Caco-2 (cell line): ENCODE measurements at regions not wholly inside any gene's neighbourhood (a gene's known extent, or its start where the extent isn't known, plus 50 kb on each side); places are given as distances from the start of the nearest gene placed in this dataset.
A peak's percentile ranks its signal among the peaks of the same experiment; 100 is the strongest.
"Not testable (repeated sequence)": the region's sequence is repeated elsewhere in the genome, so short reads cannot be mapped to it uniquely, and the experiment has no call there.

Experiments used
- BruUV-seq: library from RNA; stranded (reverse); fragments of 400-500 nt; replicated peaks from 2 replicates; lab custom pipeline; 2021; lab: Mats Ljungman, UMichigan
- CTCF ChIA-PET: fragments of 300-600 bp; sonication (Branson Sonifier 250); formaldehyde crosslinking; loops from one replicate; lab custom pipeline; 2022; ENCODE audit warnings: antibody characterized with exemption; lab: Charles Lee
- POLR2A ChIA-PET: fragments of 300-600 bp; sonication (Branson Sonifier 250); formaldehyde crosslinking; loops from one replicate; lab custom pipeline; 2022; ENCODE audit warnings: antibody characterized with exemption; lab: Charles Lee
- DNase-seq, 2 experiments: peaks; one replicate each; pipeline versions ENCODE4 v3.0.0 to v3.0.0-alpha.2; 2020 to 2022
- H3K27me3 ChIP-seq: replicated peaks from 2 replicates; pipeline ENCODE4 v1.6.0; 2011; ENCODE audit warnings: low read length; ENCODE audit not compliant: control insufficient read depth, insufficient read depth
- H3K36me3 ChIP-seq: 2 replicates; pipeline ENCODE4 v1.5.1; 2011; ENCODE audit warnings: low read length; ENCODE audit not compliant: control insufficient read depth, insufficient read depth
- H3K4me1 ChIP-seq: fragments of 250-450 bp; sonication (Bioruptor Pico); 2 replicates; pipeline ENCODE4 v1.5.1; 2020; ENCODE audit warnings: mild to moderate bottlenecking
- H3K4me3 ChIP-seq: 2 replicates; pipeline ENCODE4 v1.5.1; 2011; ENCODE audit warnings: low read depth, mild to moderate bottlenecking, control low read depth, low read length
- H3K9me3 ChIP-seq: fragments of 250-450 bp; sonication (Bioruptor Pico); 2 replicates; pipeline ENCODE4 v1.5.1; 2020; ENCODE audit warnings: mild to moderate bottlenecking, moderate library complexity
- H3K27ac Mint-ChIP-seq: one replicate; pipeline ENCODE4 v1.8.0; 2022; ENCODE audit warnings: mixed read lengths; ENCODE audit not compliant: unreplicated experiment
- H3K27me3 Mint-ChIP-seq: one replicate; pipeline ENCODE4 v1.8.0; 2022; ENCODE audit warnings: mixed read lengths; ENCODE audit not compliant: insufficient read depth, unreplicated experiment
- H3K36me3 Mint-ChIP-seq: one replicate; pipeline ENCODE4 v1.8.0; 2022; ENCODE audit warnings: mild to moderate bottlenecking, mixed read lengths; ENCODE audit not compliant: insufficient read depth, unreplicated experiment
- H3K4me1 Mint-ChIP-seq: one replicate; pipeline ENCODE4 v1.8.0; 2022; ENCODE audit warnings: low read depth, mixed read lengths; ENCODE audit not compliant: unreplicated experiment
- H3K4me3 Mint-ChIP-seq: one replicate; pipeline ENCODE4 v1.8.0; 2022; ENCODE audit warnings: mild to moderate bottlenecking, moderate library complexity, mixed read lengths; ENCODE audit not compliant: unreplicated experiment
- H3K9me3 Mint-ChIP-seq: one replicate; pipeline ENCODE4 v1.8.0; 2022; ENCODE audit warnings: mixed read lengths; ENCODE audit not compliant: unreplicated experiment
- CTCF ChIP-seq, 2 experiments: fragments of 200-600 bp in 1 of 2; IDR thresholded peaks; 1 replicate in 1 of 2; 2 replicates in 1 of 2; pipeline versions ENCODE4 v1.5.1 to v1.8.0; 2011 to 2022; ENCODE audit warnings: antibody characterized with exemption in 1 of 2, control low read depth in 1 of 2, inconsistent platforms in 1 of 2, low read depth in 1 of 2, low read length in 1 of 2, mild to moderate bottlenecking in 1 of 2, moderate library complexity in 1 of 2; ENCODE audit not compliant: insufficient read depth in 1 of 2, severe bottlenecking in 1 of 2, unreplicated experiment in 1 of 2
- intact Hi-C: fragments of 100-400 bp; cut with micrococcal nuclease; formaldehyde crosslinking; loops from one replicate; pipeline ENCODE4 v1.10.0; 2022; ENCODE audit not compliant: unreplicated experiment

GRCh38 chr7:65268782-65269149 lies 104.9 kb upstream of the ZNF92 start:
- no peaks in the 10 kb centered on the region for H3K36me3 ChIP-seq
- CTCF ChIA-PET: no interaction called here
- BruUV-seq: no TSS peak
- Mint-ChIP-seq H3K27ac (no peak overlapping the region), H3K27me3 (no peaks in the 10 kb centered on the region), H3K9me3 (no peaks in the 10 kb centered on the region), H3K4me1 (no peaks in the 10 kb centered on the region), H3K36me3 (no peaks in the 10 kb centered on the region), H3K4me3 (no peak overlapping the region)
- no peaks in the 10 kb centered on the region for H3K4me1 ChIP-seq
- POLR2A ChIA-PET: no interaction called here
- H3K27me3 ChIP-seq: no peaks in the 10 kb centered on the region
- no peaks in the 10 kb centered on the region for H3K9me3 ChIP-seq
- no peak overlapping the region for H3K4me3 ChIP-seq
- intact Hi-C loops: no loop called here
- DNase-seq: no peak
- TF ChIP-seq CTCF (IDR thresholded peaks at IDR 0.05; ENCODE audit: insufficient read depth in 1 of 2, low read depth in 1 of 2, low read length in 1 of 2, severe bottlenecking in 1 of 2, unreplicated experiment in 1 of 2): no peak

GRCh38 chr7:65265933-65266519 lies 107.6 kb upstream of the ZNF92 start:
- Mint-ChIP-seq H3K36me3 (no peaks in the 10 kb centered on the region), H3K4me1 (no peaks in the 10 kb centered on the region), H3K27ac (no peak overlapping the region), H3K9me3 (no peaks in the 10 kb centered on the region), H3K27me3 (no peaks in the 10 kb centered on the region), H3K4me3 (no peak overlapping the region)
- DNase-seq: no peak
- CTCF ChIA-PET: no interaction called here
- no TSS peak for BruUV-seq
- TF ChIP-seq CTCF (IDR thresholded peaks at IDR 0.05; ENCODE audit: insufficient read depth in 1 of 2, low read depth in 1 of 2, low read length in 1 of 2, severe bottlenecking in 1 of 2, unreplicated experiment in 1 of 2): no peak
- Histone ChIP-seq H3K36me3 (no peaks in the 10 kb centered on the region), H3K4me3 (no peak overlapping the region), H3K27me3 (no peaks in the 10 kb centered on the region), H3K9me3 (no peaks in the 10 kb centered on the region), H3K4me1 (0 out of 2 replicates have a peak, but pooled peaks cover 3% of the 10 kb centered on the region)
- intact Hi-C loops: no loop called here
- POLR2A ChIA-PET: interaction anchor here (0.6 kb wide), 1 partner anchor 109 kb away, joined by 3 read pairs; no protein-coding TSS in a partner anchor

- Mint-ChIP-seq H3K36me3 (no peaks in the 10 kb centered on the region), H3K9me3 (no peaks in the 10 kb centered on the region), H3K27me3 (no peaks in the 10 kb centered on the region), H3K4me1 (no peaks in the 10 kb centered on the region), H3K27ac (no peak overlapping the region), H3K4me3 (no peak overlapping the region)
- DNase-seq: no peak
- intact Hi-C loops: no loop called here
- H3K4me1 ChIP-seq: 0 out of 2 replicates have a peak, but pooled peaks cover 3% of the 10 kb centered on the region
- CTCF ChIA-PET: no interaction called here
- H3K27me3 ChIP-seq: no peaks in the 10 kb centered on the region
- no peaks in the 10 kb centered on the region for H3K9me3 ChIP-seq
- H3K36me3 ChIP-seq: no peaks in the 10 kb centered on the region
- BruUV-seq: no TSS peak
- TF ChIP-seq CTCF (IDR thresholded peaks at IDR 0.05; ENCODE audit: insufficient read depth in 1 of 2, low read depth in 1 of 2, low read length in 1 of 2, severe bottlenecking in 1 of 2, unreplicated experiment in 1 of 2): no peak
- POLR2A ChIA-PET: no interaction called here
- H3K4me3 ChIP-seq: no peak overlapping the region
Observed at GRCh38 chr7:65264258-65264657, 109.4 kb upstream of the ZNF92 start.

- intact Hi-C loops, POLR2A ChIA-PET, H3K27me3 ChIP-seq, H3K4me3 Mint-ChIP-seq, H3K27ac Mint-ChIP-seq, H3K4me1 ChIP-seq, H3K4me3 ChIP-seq, H3K9me3 ChIP-seq, H3K4me1 Mint-ChIP-seq, BruUV-seq, H3K9me3 Mint-ChIP-seq, H3K36me3 Mint-ChIP-seq, CTCF ChIA-PET, H3K36me3 ChIP-seq, H3K27me3 Mint-ChIP-seq: not testable (repeated sequence)
- peak; percentile 55 to 76 for DNase-seq
Observed at GRCh38 chr7:65260673-65261072, 113.0 kb upstream of the ZNF92 start.

- H3K4me3 ChIP-seq, H3K27ac Mint-ChIP-seq, H3K27me3 ChIP-seq, H3K4me1 ChIP-seq, BruUV-seq, H3K36me3 Mint-ChIP-seq, CTCF ChIA-PET, intact Hi-C loops, DNase-seq, H3K36me3 ChIP-seq, H3K4me3 Mint-ChIP-seq, H3K9me3 Mint-ChIP-seq, H3K27me3 Mint-ChIP-seq, POLR2A ChIA-PET, H3K9me3 ChIP-seq, H3K4me1 Mint-ChIP-seq: not testable (repeated sequence)
Observed at GRCh38 chr7:65259864-65260525, 113.7 kb upstream of the ZNF92 start.
